ENCODE measurements at regions not wholly inside any gene's neighbourhood (a gene's known extent, or its start where the extent isn't known, plus 50 kb on each side); places are given as distances from the start of the nearest gene placed in this dataset.

DNA sequence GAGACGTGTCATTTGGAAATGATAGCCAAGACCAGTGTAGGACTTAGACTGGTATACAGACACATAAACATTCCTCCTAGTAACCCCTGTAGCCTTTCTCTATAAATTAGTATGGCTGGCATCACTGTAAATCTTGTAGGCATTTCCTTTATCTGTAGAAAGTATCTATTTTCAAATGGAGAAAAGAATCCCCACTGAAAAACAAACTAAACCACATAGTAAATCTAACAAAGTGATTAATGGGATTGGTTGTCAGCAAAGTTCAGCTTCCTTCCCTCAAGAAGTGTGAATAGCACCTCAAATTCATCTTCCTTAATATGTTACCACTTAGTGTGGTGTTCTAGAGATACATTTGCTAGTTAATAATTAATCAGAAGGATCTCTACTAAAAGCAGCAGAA is 119.4 kb upstream of the NBEA start:
- no peak for DNase-seq
- no peaks in the 10 kb centered on the region for H3K4me1 Mint-ChIP-seq

DNA sequence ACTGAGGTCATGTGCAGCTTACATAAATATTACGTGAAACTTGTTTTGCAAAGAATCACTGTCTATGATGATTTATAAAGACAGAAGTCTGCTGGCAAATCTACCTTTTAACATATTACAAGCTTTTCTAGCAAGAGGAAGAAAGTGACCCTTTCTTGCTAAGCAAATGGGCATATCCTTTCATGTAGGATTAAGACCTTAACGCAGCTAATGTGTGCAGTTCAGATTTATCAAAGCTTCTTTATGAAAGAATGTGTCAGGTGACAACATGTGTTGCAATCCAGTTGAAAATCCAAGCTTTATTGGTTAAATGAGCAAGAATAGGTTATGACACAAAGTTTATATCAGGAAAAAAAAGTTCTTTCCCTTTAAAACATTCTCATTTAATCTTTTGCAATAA is 115.6 kb upstream of the NBEA start:
- H3K27ac Mint-ChIP-seq: no peak overlapping the region
- Histone ChIP-seq H3K27ac (ENCODE audit: low read depth in 1 of 2, low read length in 2 of 2) (no peak overlapping the region), H3K4me3 (replicated peaks in 1 of 3; ENCODE audit: low read depth in 2 of 3, low read length in 3 of 3) (no peak overlapping the region), H2AFZ (ENCODE audit: insufficient read depth, low read depth, low read length, poor library complexity, severe bottlenecking) (no peak overlapping the region), H3K9me3 (replicated peaks in 1 of 2; ENCODE audit: control insufficient read depth in 1 of 2, insufficient read depth in 1 of 2, low read length in 2 of 2) (peaks cover 4% of the 10 kb centered on the region in 2 donors), H3K79me2 (ENCODE audit: insufficient read depth, low read length) (no peaks in the 10 kb centered on the region), H3K4me2 (replicated peaks; ENCODE audit: extremely low read depth, low read length, poor library complexity, severe bottlenecking) (no peak overlapping the region), H3K4me1 (ENCODE audit: control insufficient read depth in 1 of 2, insufficient read depth in 2 of 2, low read length in 2 of 2) (no peaks in the 10 kb centered on the region), H3K9ac (ENCODE audit: insufficient read depth, low read length, poor library complexity, severe bottlenecking) (no peak overlapping the region), H3K36me3 (replicated peaks in 1 of 2; ENCODE audit: control insufficient read depth in 1 of 2, insufficient read depth in 2 of 2, low read length in 2 of 2) (no peaks in the 10 kb centered on the region), H3K27me3 (ENCODE audit: control insufficient read depth in 2 of 2, insufficient read depth in 2 of 2, low read length in 2 of 2) (no peaks in the 10 kb centered on the region), H4K20me1 (ENCODE audit: insufficient read depth, low read length) (no peaks in the 10 kb centered on the region)
- no peaks in the 10 kb centered on the region for H3K4me1 Mint-ChIP-seq
- H3K27me3 Mint-ChIP-seq (ENCODE audit: low read depth in 3 of 3): peaks cover 0 to 2% (median 0%) of the 10 kb centered on the region in 3 donors
- H3K36me3 Mint-ChIP-seq: no peaks in the 10 kb centered on the region
- no peak overlapping the region for H3K4me3 Mint-ChIP-seq
- TF ChIP-seq, protein P1, sequence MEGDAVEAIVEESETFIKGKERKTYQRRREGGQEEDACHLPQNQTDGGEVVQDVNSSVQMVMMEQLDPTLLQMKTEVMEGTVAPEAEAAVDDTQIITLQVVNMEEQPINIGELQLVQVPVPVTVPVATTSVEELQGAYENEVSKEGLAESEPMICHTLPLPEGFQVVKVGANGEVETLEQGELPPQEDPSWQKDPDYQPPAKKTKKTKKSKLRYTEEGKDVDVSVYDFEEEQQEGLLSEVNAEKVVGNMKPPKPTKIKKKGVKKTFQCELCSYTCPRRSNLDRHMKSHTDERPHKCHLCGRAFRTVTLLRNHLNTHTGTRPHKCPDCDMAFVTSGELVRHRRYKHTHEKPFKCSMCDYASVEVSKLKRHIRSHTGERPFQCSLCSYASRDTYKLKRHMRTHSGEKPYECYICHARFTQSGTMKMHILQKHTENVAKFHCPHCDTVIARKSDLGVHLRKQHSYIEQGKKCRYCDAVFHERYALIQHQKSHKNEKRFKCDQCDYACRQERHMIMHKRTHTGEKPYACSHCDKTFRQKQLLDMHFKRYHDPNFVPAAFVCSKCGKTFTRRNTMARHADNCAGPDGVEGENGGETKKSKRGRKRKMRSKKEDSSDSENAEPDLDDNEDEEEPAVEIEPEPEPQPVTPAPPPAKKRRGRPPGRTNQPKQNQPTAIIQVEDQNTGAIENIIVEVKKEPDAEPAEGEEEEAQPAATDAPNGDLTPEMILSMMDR (IDR thresholded peaks at IDR 0.05): no peak
- peaks cover 3 to 14% (median 4%) of the 10 kb centered on the region in 7 donors for H3K9me3 Mint-ChIP-seq
- intact Hi-C loops (cut with micrococcal nuclease): no loop called here
- WGBS (ENCODE audit: insufficient coverage): no CpG with 5 or more reads among the region's 2 CpGs
- DNase-seq: no peak

More for the DNA sequence above, 119.4 kb upstream of the NBEA start:
- no peaks in the 10 kb centered on the region for H3K36me3 ChIP-seq (replicated peaks in 1 of 2; ENCODE audit: control insufficient read depth in 1 of 2, insufficient read depth in 2 of 2, low read length in 2 of 2)
- no peaks in the 10 kb centered on the region for H3K4me1 ChIP-seq (ENCODE audit: control insufficient read depth in 1 of 2, insufficient read depth in 2 of 2, low read length in 2 of 2)
- no peak overlapping the region for H3K9ac ChIP-seq (ENCODE audit: insufficient read depth, low read length, poor library complexity, severe bottlenecking)
- H4K20me1 ChIP-seq (ENCODE audit: insufficient read depth, low read length): no peaks in the 10 kb centered on the region
- no peaks in the 10 kb centered on the region for H3K79me2 ChIP-seq (ENCODE audit: insufficient read depth, low read length)
- H3K27me3 Mint-ChIP-seq (ENCODE audit: low read depth in 3 of 3): peaks cover 0 to 3% (median 0%) of the 10 kb centered on the region in 3 donors
- intact Hi-C loops (cut with micrococcal nuclease): no loop called here
- WGBS (ENCODE audit: insufficient coverage): no CpG with 5 or more reads among the region's 1 CpG
- TF ChIP-seq, protein P1 (IDR thresholded peaks at IDR 0.05): no peak
- H3K27ac ChIP-seq (ENCODE audit: low read depth in 1 of 2, low read length in 2 of 2): no peak overlapping the region
- peaks cover 7% of the 10 kb centered on the region in 2 donors for H3K9me3 ChIP-seq (replicated peaks in 1 of 2; ENCODE audit: control insufficient read depth in 1 of 2, insufficient read depth in 1 of 2, low read length in 2 of 2)
- H3K27ac Mint-ChIP-seq: no peak overlapping the region
- H3K27me3 ChIP-seq (ENCODE audit: control insufficient read depth in 2 of 2, insufficient read depth in 2 of 2, low read length in 2 of 2): no peaks in the 10 kb centered on the region
- H3K36me3 Mint-ChIP-seq: no peaks in the 10 kb centered on the region
- no peak overlapping the region for H3K4me3 ChIP-seq (replicated peaks in 1 of 3; ENCODE audit: low read depth in 2 of 3, low read length in 3 of 3)
- no peak overlapping the region for H3K4me2 ChIP-seq (replicated peaks; ENCODE audit: extremely low read depth, low read length, poor library complexity, severe bottlenecking)
- H2AFZ ChIP-seq (ENCODE audit: insufficient read depth, low read depth, low read length, poor library complexity, severe bottlenecking): no peak overlapping the region
- peaks cover 0 to 15% (median 2%) of the 10 kb centered on the region in 7 donors for H3K9me3 Mint-ChIP-seq
- no peak overlapping the region for H3K4me3 Mint-ChIP-seq
